Thyroid gland (tissue), 4 donors: ENCODE measurements at regions not wholly inside any gene's neighbourhood (a gene's known extent, or its start where the extent isn't known, plus 50 kb on each side); places are given as distances from the start of the nearest gene placed in this dataset.

Source experiments
- CTCF ChIP-seq, 6 experiments: fragments of 200-600 bp in 3 of 6; fragments of 450-650 bp in 3 of 6; sonication (generic) in 3 of 6; IDR thresholded peaks; one replicate each; pipeline ENCODE4 v1.5.1; 2016 to 2019; ENCODE audit warnings: antibody characterized with exemption in 6 of 6, mild to moderate bottlenecking in 2 of 6, inconsistent platforms in 1 of 6, moderate library complexity in 1 of 6
- POLR2A ChIP-seq, 2 donors: fragments of 450-650 bp; IDR thresholded peaks; one replicate each; pipeline ENCODE4 v1.6.1; 2017; ENCODE audit warnings: antibody characterized with exemption in 2 of 2, mild to moderate bottlenecking in 2 of 2, moderate library complexity in 1 of 2

- TF ChIP-seq CTCF (IDR thresholded peaks at IDR 0.05): no peak
- TF ChIP-seq POLR2A (IDR thresholded peaks at IDR 0.05): no peak
Observed at GRCh38 chr6:113640051-113640450, 217.1 kb upstream of the MARCKS start.
